Endothelial cell of umbilical vein (primary cell): ENCODE measurements at regions not wholly inside any gene's neighbourhood (a gene's known extent, or its start where the extent isn't known, plus 50 kb on each side); places are given as distances from the start of the nearest gene placed in this dataset.

Source experiments
- BruUV-seq: library from RNA; stranded (reverse); fragments of 400-500 nt; replicated peaks from 2 replicates; lab custom pipeline; 2021; lab: Mats Ljungman, UMichigan
- CTCF ChIA-PET: fragments of 300-600, 350-600 bp; sonication (Branson Sonifier 250); formaldehyde crosslinking; loops from one replicate; lab custom pipeline; 2021; ENCODE audit warnings: antibody characterized with exemption, inconsistent platforms; lab: Charles Lee
- POLR2A ChIA-PET: fragments of 300-600, 350-600 bp; sonication (Branson Sonifier 250); formaldehyde crosslinking; loops from one replicate; lab custom pipeline; 2021; ENCODE audit warnings: antibody characterized with exemption, inconsistent platforms; lab: Charles Lee
- DNase-seq: peaks from one replicate; pipeline ENCODE4 v3.0.0-alpha.2; 2011; ENCODE audit warnings: low read depth, low spot score
- FAIRE-seq: peaks from 2 replicates; lab custom pipeline; 2011; peaks lifted over from hg19 to GRCh38; lab: Jason Lieb, UNC
- H2AFZ ChIP-seq: 2 replicates; pipeline ENCODE4 v1.6.0; 2012; ENCODE audit warnings: low read depth, low read length, control low read depth, inconsistent platforms
- H3K27ac ChIP-seq: 2 replicates; pipeline ENCODE4 v1.5.1; 2011; ENCODE audit warnings: low read depth, mild to moderate bottlenecking, control low read depth, low read length, moderate library complexity; ENCODE audit not compliant: insufficient read depth
- H3K27me3 ChIP-seq, 2 experiments: 2 replicates each; pipeline versions ENCODE4 v1.6.0 to v1.6.1; 2011; ENCODE audit warnings: low read length in 2 of 2, mixed read lengths in 1 of 2; ENCODE audit not compliant: control insufficient read depth in 2 of 2, insufficient read depth in 2 of 2
- H3K36me3 ChIP-seq, 2 experiments: 2 replicates in 1 of 2; 3 replicates in 1 of 2; pipeline ENCODE4 v1.5.1; 2011; ENCODE audit warnings: low read length in 2 of 2, mild to moderate bottlenecking in 1 of 2, moderate library complexity in 1 of 2; ENCODE audit not compliant: control insufficient read depth in 2 of 2, insufficient read depth in 2 of 2; ENCODE audit errors: extremely low read depth in 1 of 2
- H3K4me1 ChIP-seq: 3 replicates; pipeline ENCODE4 v1.5.1; 2011; ENCODE audit warnings: mild to moderate bottlenecking, low read length; ENCODE audit not compliant: control insufficient read depth, insufficient read depth; ENCODE audit errors: extremely low read depth
- H3K4me2 ChIP-seq: 2 replicates; pipeline ENCODE4 v1.6.1; 2011; ENCODE audit warnings: low read length, control low read depth, mixed read lengths; ENCODE audit not compliant: insufficient read depth
- H3K4me3 ChIP-seq, 3 experiments: fragments of 200-600 bp in 1 of 3; sonication (generic), shearing (Covaris generic) in 1 of 3; replicated peaks in 1 of 3; 2 replicates each; pipeline ENCODE4 v1.5.1; 2011 to 2016; ENCODE audit warnings: control low read depth in 3 of 3, low read length in 3 of 3, mild to moderate bottlenecking in 2 of 3, inconsistent platforms in 1 of 3, low read depth in 1 of 3, moderate library complexity in 1 of 3; ENCODE audit not compliant: insufficient read depth in 1 of 3
- H3K79me2 ChIP-seq: 2 replicates; pipeline ENCODE4 v1.6.0; 2012; ENCODE audit warnings: low read length, inconsistent platforms; ENCODE audit not compliant: control insufficient read depth, insufficient read depth
- H3K9ac ChIP-seq: replicated peaks from 2 replicates; pipeline ENCODE3; 2011; ENCODE audit warnings: low read length, control low read depth; ENCODE audit not compliant: insufficient read depth; ENCODE audit errors: extremely low read depth
- H3K9me1 ChIP-seq: replicated peaks from 3 replicates; pipeline ENCODE4 v1.6.0; 2011; ENCODE audit warnings: mild to moderate bottlenecking, low read length; ENCODE audit not compliant: control insufficient read depth, insufficient read depth; ENCODE audit errors: extremely low read depth
- H3K9me3 ChIP-seq: replicated peaks from 2 replicates; pipeline ENCODE4 v1.5.1; 2012; ENCODE audit warnings: low read length, inconsistent platforms; ENCODE audit not compliant: control insufficient read depth, insufficient read depth
- H4K20me1 ChIP-seq: replicated peaks from 2 replicates; pipeline ENCODE3; 2011; ENCODE audit warnings: mild to moderate bottlenecking, low read length; ENCODE audit not compliant: control insufficient read depth, insufficient read depth; ENCODE audit errors: extremely low read depth
- EZH2 ChIP-seq: IDR thresholded peaks from 2 replicates; pipeline ENCODE4 v1.6.1; 2012; ENCODE audit warnings: borderline replicate concordance, low read depth, mild to moderate bottlenecking, moderate library complexity, low read length, inconsistent platforms; ENCODE audit not compliant: severe bottlenecking
- FOS ChIP-seq: IDR thresholded peaks from 2 replicates; pipeline ENCODE4 v1.6.1; 2011; ENCODE audit warnings: mild to moderate bottlenecking, low read length, moderate library complexity, borderline replicate concordance; ENCODE audit not compliant: insufficient read depth
- GATA2 ChIP-seq: IDR thresholded peaks from 2 replicates; pipeline ENCODE4 v1.7.0; 2011; ENCODE audit warnings: low read depth, mild to moderate bottlenecking, moderate library complexity, mixed read lengths, low read length; ENCODE audit not compliant: insufficient read length, insufficient read depth
- JUN ChIP-seq: IDR thresholded peaks from 2 replicates; pipeline ENCODE4 v1.6.1; 2011; ENCODE audit warnings: borderline replicate concordance, low read depth; ENCODE audit not compliant: insufficient read length, insufficient read depth
- MYC ChIP-seq: IDR thresholded peaks from one replicate; pipeline ENCODE4 v1.6.1; 2011; ENCODE audit warnings: mild to moderate bottlenecking, low read depth, low read length
- POLR2A ChIP-seq: IDR thresholded peaks from 2 replicates; pipeline ENCODE4 v1.6.1; 2012; ENCODE audit warnings: low read depth, mild to moderate bottlenecking, control low read depth, low read length
- POLR2AphosphoS5 ChIP-seq: IDR thresholded peaks from 2 replicates; pipeline ENCODE4 v1.6.1; 2012; ENCODE audit warnings: low read depth, mild to moderate bottlenecking, control low read depth, low read length, moderate library complexity; ENCODE audit not compliant: insufficient read depth
- dilution Hi-C: fragments of 300-500 bp; cut with MboI; formaldehyde crosslinking; loops from one replicate; pipeline ENCODE4 v1.15.0; 2019; ENCODE audit warnings: low sequenced_read_pairs; ENCODE audit not compliant: extremely low pct_ligation_motif_present
- intact Hi-C: fragments of 100-400 bp; cut with micrococcal nuclease; formaldehyde crosslinking; loops from one replicate; pipeline ENCODE4 v1.10.0; 2022
- TF ChIP-seq, protein P1 (sequence below), 2 donors: IDR thresholded peaks; 1 replicate in 1 of 2; 2 replicates in 1 of 2; pipeline ENCODE4 v1.5.1; 2011; ENCODE audit warnings: low read length in 2 of 2, mild to moderate bottlenecking in 2 of 2, moderate library complexity in 2 of 2, control low read depth in 1 of 2, inconsistent platforms in 1 of 2, low read depth in 1 of 2; ENCODE audit not compliant: insufficient read depth in 1 of 2; ENCODE audit errors: extremely low read depth in 1 of 2
- TF ChIP-seq, protein P2 (sequence below): IDR thresholded peaks from 2 replicates; pipeline ENCODE4 v1.6.1; 2011; ENCODE audit not compliant: insufficient read depth, insufficient read length

DNA sequence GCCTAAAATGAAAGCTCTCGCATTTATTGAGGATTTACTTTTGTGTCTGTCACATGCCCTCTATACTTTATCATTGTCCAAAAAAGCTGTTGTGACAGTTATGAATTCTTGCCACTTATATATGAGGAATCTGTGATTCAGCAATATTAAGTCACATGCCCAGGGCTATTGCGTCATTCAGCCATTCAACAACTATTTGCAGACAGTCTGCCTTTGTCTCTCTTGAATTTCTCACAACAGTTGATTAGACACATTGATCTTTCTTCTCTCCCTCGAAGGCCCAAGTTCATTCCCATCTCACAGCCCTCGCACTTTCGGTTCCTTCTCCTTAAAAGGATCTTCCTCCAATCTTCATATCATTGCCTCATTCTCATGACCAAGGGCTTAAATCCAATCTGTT is 342.6 kb downstream of the MZT1 start:
- H2AFZ ChIP-seq = no peak overlapping the region
- H3K27ac ChIP-seq = no peak overlapping the region
- FAIRE-seq = no peak
- TF ChIP-seq POLR2A = no peak
- no peak for TF ChIP-seq MYC
- no peak for TF ChIP-seq POLR2AphosphoS5
- no peak for TF ChIP-seq EZH2
- no peak for TF ChIP-seq GATA2
- ChIA-PET CTCF (no interaction called here), POLR2A (no interaction called here)
- H3K9me1 ChIP-seq = no peaks in the 10 kb centered on the region
- H3K4me2 ChIP-seq = no peak overlapping the region
- dilution Hi-C loops (no loop called here), intact Hi-C loops (no loop called here)
- H3K27me3 ChIP-seq = no peaks in the 10 kb centered on the region
- no peaks in the 10 kb centered on the region for H3K36me3 ChIP-seq
- BruUV-seq = no TSS peak
- no peak for DNase-seq
- H4K20me1 ChIP-seq = no peaks in the 10 kb centered on the region
- no peaks in the 10 kb centered on the region for H3K4me1 ChIP-seq
- no peak overlapping the region for H3K9ac ChIP-seq
- no peak overlapping the region for H3K4me3 ChIP-seq
- no peaks in the 10 kb centered on the region for H3K9me3 ChIP-seq
- H3K79me2 ChIP-seq = no peaks in the 10 kb centered on the region

DNA sequence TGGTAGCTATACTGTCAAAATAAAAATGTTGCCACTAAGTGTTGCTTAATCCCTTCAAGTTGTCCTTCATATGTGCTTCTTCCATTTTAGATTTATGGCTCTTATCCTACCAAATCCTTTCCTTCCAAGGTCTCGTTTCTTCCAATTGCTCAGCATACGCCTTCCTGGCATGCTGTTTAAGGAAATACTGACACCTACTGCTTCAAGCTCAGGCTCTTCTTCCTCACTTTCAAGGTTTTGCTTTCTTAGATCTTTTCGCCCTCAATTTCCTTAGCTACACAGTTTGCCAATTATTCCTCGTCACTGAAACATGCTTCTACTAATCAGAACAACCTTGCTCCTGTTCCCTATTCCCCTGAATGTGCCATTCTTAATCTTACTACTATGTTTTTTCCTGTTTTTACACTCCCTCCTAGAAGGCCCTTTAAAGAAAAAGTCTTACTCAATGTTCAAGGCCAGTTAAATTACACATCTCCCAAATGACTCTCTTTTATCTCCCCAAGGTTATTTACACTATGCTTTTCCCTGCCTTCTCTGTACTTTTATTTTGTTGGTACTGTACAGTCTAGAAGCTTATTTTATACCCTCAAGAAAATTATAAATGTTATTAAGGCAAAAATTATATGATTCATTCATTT is 343.1 kb downstream of the MZT1 start:
- no peak overlapping the region for H3K4me2 ChIP-seq
- no peak overlapping the region for H3K9ac ChIP-seq
- no peaks in the 10 kb centered on the region for H3K27me3 ChIP-seq
- no peak for FAIRE-seq
- H3K79me2 ChIP-seq = no peaks in the 10 kb centered on the region
- DNase-seq = peak; percentile 7
- H3K4me3 ChIP-seq = no peak overlapping the region
- no peaks in the 10 kb centered on the region for H3K36me3 ChIP-seq
- no peak overlapping the region for H3K27ac ChIP-seq
- dilution Hi-C loops (no loop called here), intact Hi-C loops (no loop called here)
- no peak overlapping the region for H2AFZ ChIP-seq
- no peaks in the 10 kb centered on the region for H3K4me1 ChIP-seq
- ChIA-PET POLR2A (no interaction called here), CTCF (no interaction called here)
- H3K9me1 ChIP-seq = no peaks in the 10 kb centered on the region
- no peaks in the 10 kb centered on the region for H4K20me1 ChIP-seq
- TF ChIP-seq POLR2A (no peak), EZH2 (no peak), GATA2 (no peak), JUN (no peak), POLR2AphosphoS5 (no peak), FOS (no peak), MYC (no peak)
- TF ChIP-seq, protein P1, sequence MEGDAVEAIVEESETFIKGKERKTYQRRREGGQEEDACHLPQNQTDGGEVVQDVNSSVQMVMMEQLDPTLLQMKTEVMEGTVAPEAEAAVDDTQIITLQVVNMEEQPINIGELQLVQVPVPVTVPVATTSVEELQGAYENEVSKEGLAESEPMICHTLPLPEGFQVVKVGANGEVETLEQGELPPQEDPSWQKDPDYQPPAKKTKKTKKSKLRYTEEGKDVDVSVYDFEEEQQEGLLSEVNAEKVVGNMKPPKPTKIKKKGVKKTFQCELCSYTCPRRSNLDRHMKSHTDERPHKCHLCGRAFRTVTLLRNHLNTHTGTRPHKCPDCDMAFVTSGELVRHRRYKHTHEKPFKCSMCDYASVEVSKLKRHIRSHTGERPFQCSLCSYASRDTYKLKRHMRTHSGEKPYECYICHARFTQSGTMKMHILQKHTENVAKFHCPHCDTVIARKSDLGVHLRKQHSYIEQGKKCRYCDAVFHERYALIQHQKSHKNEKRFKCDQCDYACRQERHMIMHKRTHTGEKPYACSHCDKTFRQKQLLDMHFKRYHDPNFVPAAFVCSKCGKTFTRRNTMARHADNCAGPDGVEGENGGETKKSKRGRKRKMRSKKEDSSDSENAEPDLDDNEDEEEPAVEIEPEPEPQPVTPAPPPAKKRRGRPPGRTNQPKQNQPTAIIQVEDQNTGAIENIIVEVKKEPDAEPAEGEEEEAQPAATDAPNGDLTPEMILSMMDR (IDR thresholded peaks at IDR 0.05; ENCODE audit: extremely low read depth in 1 of 2, insufficient read depth in 1 of 2, low read depth in 1 of 2, low read length in 2 of 2) = no peak
- TF ChIP-seq, protein P2, sequence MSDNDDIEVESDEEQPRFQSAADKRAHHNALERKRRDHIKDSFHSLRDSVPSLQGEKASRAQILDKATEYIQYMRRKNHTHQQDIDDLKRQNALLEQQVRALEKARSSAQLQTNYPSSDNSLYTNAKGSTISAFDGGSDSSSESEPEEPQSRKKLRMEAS = no peak
- no TSS peak for BruUV-seq
- H3K9me3 ChIP-seq = no peaks in the 10 kb centered on the region
